ENCODE measurements at regions not wholly inside any gene's neighbourhood (a gene's known extent, or its start where the extent isn't known, plus 50 kb on each side); places are given as distances from the start of the nearest gene placed in this dataset.

DNA sequence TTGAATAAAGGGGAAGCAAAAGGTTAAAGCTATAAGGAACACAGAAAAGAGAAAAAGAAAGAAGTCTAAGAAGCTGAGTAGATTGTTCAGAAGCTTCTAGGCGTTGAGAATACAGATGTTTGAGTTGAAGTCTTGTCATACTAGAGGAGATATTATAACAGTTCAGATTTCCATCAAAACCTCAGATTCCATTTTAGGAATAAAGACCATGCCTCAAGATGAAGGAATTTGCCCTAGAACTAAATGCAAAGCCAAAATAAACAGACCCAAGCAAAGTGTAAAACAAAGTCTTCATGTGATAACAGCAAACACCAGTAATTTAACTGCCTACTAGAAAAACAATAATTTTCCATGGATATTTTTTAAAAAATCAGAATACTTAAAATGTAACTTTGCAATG lies 476.5 kb upstream of the POT1 start:
- TF ChIP-seq CTCF (IDR thresholded peaks at IDR 0.05) = no peak
- no peak for TF ChIP-seq POLR2A (IDR thresholded peaks at IDR 0.05)
- Histone ChIP-seq H3K27ac (no peak overlapping the region), H3K27me3 (no peaks in the 10 kb centered on the region), H3K4me3 (no peak overlapping the region), H3K4me1 (no peaks in the 10 kb centered on the region), H3K9me3 (no peaks in the 10 kb centered on the region), H3K36me3 (no peaks in the 10 kb centered on the region)
- DNase-seq = no peak
- intact Hi-C loops (cut with DNase I) = no loop called here
- no peak for ATAC-seq
- 52 to 71% (median 61%) methylated on average over 1 of the region's 1 CpG for WGBS, 4 donors

- no peaks in the 10 kb centered on the region for H3K27me3 ChIP-seq
- H3K9me3 ChIP-seq = no peaks in the 10 kb centered on the region
- ATAC-seq (no peak), DNase-seq (no peak)
- no peak overlapping the region for H3K27ac ChIP-seq
- no peaks in the 10 kb centered on the region for H3K36me3 ChIP-seq
- 84 to 88% (median 87%) methylated on average over 3 of the region's 3 CpGs for WGBS, 4 donors
- no peaks in the 10 kb centered on the region for H3K4me1 ChIP-seq
- H3K4me3 ChIP-seq = no peak overlapping the region
- no peak for TF ChIP-seq POLR2A (IDR thresholded peaks at IDR 0.05)
- no peak for TF ChIP-seq CTCF (IDR thresholded peaks at IDR 0.05)
- intact Hi-C loops (cut with DNase I) = no loop called here
Observed at GRCh38 chr7:125399408-125399807, 469.8 kb upstream of the POT1 start.

DNA sequence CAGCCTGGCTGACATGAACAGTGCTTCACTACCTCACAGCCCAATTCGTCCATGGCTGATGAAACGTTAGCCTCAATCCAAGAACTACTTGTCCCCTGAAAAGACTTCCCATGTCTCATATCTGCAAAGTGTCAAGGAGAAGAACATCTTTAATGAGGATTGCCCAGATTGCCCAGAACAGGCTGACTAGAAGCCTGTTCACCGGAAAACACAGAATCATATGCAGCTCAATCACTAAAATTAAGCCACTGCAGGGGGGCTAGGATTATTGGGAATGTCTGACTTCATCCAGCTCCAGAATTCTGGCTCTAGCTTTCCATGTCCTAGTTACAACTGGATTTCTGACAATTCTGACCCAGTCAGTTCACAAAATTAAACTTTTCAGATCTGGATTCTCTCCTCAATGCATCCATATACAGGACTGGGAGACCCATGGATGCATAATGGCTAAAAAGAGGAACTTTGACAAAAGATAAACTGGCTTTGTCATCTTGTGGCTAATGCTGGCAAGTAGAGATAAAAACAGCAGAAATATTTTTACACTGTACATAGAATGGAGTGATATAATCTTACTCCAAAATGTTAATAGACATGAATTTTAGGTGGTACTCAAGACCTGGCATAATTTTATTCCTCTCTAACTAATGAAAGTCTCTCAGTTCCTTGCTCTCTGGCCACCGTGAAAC lies 467.0 kb upstream of the POT1 start:
- intact Hi-C loops (cut with DNase I) = no loop called here
- DNase-seq (no peak), ATAC-seq (no peak)
- H3K27me3 ChIP-seq = no peaks in the 10 kb centered on the region
- H3K36me3 ChIP-seq = no peaks in the 10 kb centered on the region
- H3K9me3 ChIP-seq = no peaks in the 10 kb centered on the region
- no peak overlapping the region for H3K4me3 ChIP-seq
- 61 to 66% (median 63%) methylated on average over 4 of the region's 4 CpGs for WGBS, 4 donors
- TF ChIP-seq POLR2A (IDR thresholded peaks at IDR 0.05) = no peak
- no peak for TF ChIP-seq CTCF (IDR thresholded peaks at IDR 0.05)
- H3K27ac ChIP-seq = no peak overlapping the region
- no peaks in the 10 kb centered on the region for H3K4me1 ChIP-seq

DNA sequence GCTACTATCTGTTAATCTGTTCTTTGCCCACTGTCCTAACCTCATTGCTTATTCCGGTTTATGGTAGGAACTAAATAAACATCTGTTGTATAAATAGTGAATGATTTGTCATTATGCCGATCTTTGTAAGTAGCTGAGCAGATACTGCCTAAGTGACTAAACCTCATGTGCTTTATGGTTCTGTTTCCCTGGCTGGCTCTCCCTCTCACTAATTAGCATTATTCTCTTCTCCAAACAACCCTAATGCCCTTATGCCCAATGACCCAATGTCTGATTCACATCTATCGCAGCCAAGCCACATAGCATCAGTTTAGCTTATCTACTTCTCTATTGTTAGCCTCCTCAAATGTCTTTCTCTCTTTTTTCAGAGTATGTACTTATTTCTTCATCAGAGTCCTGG lies 462.3 kb upstream of the POT1 start:
- ATAC-seq = no peak
- WGBS, 4 donors = 67 to 79% (median 75%) methylated on average over 3 of the region's 3 CpGs
- intact Hi-C loops (cut with DNase I) = no loop called here

More for the DNA sequence above, 462.3 kb upstream of the POT1 start:
- Histone ChIP-seq H3K27ac (no peak overlapping the region), H3K4me3 (no peak overlapping the region), H3K4me1 (no peaks in the 10 kb centered on the region), H3K36me3 (no peaks in the 10 kb centered on the region), H3K27me3 (no peaks in the 10 kb centered on the region), H3K9me3 (no peaks in the 10 kb centered on the region)
- no peak for DNase-seq
- TF ChIP-seq POLR2A (IDR thresholded peaks at IDR 0.05) = no peak
- TF ChIP-seq CTCF (IDR thresholded peaks at IDR 0.05) = no peak
